H1 (cell line): ENCODE measurements at regions not wholly inside any gene's neighbourhood (a gene's known extent, or its start where the extent isn't known, plus 50 kb on each side); places are given as distances from the start of the nearest gene placed in this dataset.

Experiments
- CTCF ChIA-PET: fragments of 300-600 bp; sonication (Branson Sonifier 250); formaldehyde crosslinking; loops from one replicate; lab custom pipeline; 2021; ENCODE audit not compliant: partially characterized antibody; lab: Charles Lee
- POLR2A ChIA-PET: fragments of 300-600 bp; sonication (Branson Sonifier 250); formaldehyde crosslinking; loops from one replicate; lab custom pipeline; 2021; ENCODE audit warnings: inconsistent platforms; ENCODE audit not compliant: partially characterized antibody; lab: Charles Lee
- DNase-seq, 2 experiments: peaks; one replicate each; pipeline versions ENCODE4 v3.0.0 to v3.0.0-alpha.2; 2010 to 2022; ENCODE audit warnings: low spot score in 2 of 2, low read depth in 1 of 2, mixed read lengths in 1 of 2
- FAIRE-seq: peaks from 2 replicates; lab custom pipeline; 2011; peaks lifted over from hg19 to GRCh38; lab: Jason Lieb, UNC
- H2AFZ ChIP-seq: 2 replicates; pipeline ENCODE4 v1.8.1; 2012; ENCODE audit warnings: low read length, inconsistent platforms
- H2AK5ac ChIP-seq: 2 replicates; pipeline ENCODE4 v1.6.1; 2013; ENCODE audit warnings: low read depth, low read length
- H2BK120ac ChIP-seq: replicated peaks from 2 replicates; pipeline ENCODE3; 2013; ENCODE audit warnings: low read depth, low read length, inconsistent platforms
- H2BK12ac ChIP-seq: 2 replicates; pipeline ENCODE4 v1.6.1; 2013; ENCODE audit warnings: low read depth, low read length
- H2BK15ac ChIP-seq: 2 replicates; pipeline ENCODE4 v1.6.1; 2013; ENCODE audit warnings: low read length
- H2BK20ac ChIP-seq: 2 replicates; pipeline ENCODE4 v1.6.1; 2013; ENCODE audit warnings: low read length
- H2BK5ac ChIP-seq: 2 replicates; pipeline ENCODE4 v1.6.1; 2013; ENCODE audit warnings: low read depth, low read length
- H3K14ac ChIP-seq: 2 replicates; pipeline ENCODE4 v1.6.1; 2013; ENCODE audit warnings: inconsistent platforms; ENCODE audit not compliant: insufficient read length
- H3K18ac ChIP-seq: 2 replicates; pipeline ENCODE4 v1.6.1; 2013; ENCODE audit warnings: low read length; ENCODE audit errors: extremely low read depth
- H3K23ac ChIP-seq: 2 replicates; pipeline ENCODE4 v1.6.1; 2013; ENCODE audit warnings: inconsistent platforms; ENCODE audit not compliant: insufficient read length
- H3K23me2 ChIP-seq: 2 replicates; pipeline ENCODE4 v1.6.1; 2013; ENCODE audit warnings: low read depth, low read length
- H3K27ac ChIP-seq: 2 replicates; pipeline ENCODE4 v1.6.1; 2011; ENCODE audit warnings: low read depth, low read length, inconsistent platforms
- H3K27me3 ChIP-seq, 4 experiments: replicated peaks in 1 of 4; 1 replicate in 1 of 4; 2 replicates in 3 of 4; pipeline versions ENCODE4 v1.6.1 to v1.8.1; 2011 to 2013; ENCODE audit warnings: low read length in 3 of 4, mild to moderate bottlenecking in 3 of 4, inconsistent platforms in 2 of 4, mixed read lengths in 2 of 4, moderate library complexity in 1 of 4; ENCODE audit not compliant: control insufficient read depth in 3 of 4, insufficient read depth in 3 of 4; ENCODE audit errors: extremely low read depth in 1 of 4
- H3K36me3 ChIP-seq, 4 experiments: 2 replicates each; pipeline versions ENCODE4 v1.6.1 to v1.8.1; 2011 to 2013; ENCODE audit warnings: mild to moderate bottlenecking in 4 of 4, low read length in 3 of 4, moderate library complexity in 2 of 4, control low read depth in 1 of 4, inconsistent platforms in 1 of 4; ENCODE audit not compliant: insufficient read depth in 4 of 4, control insufficient read depth in 2 of 4
- H3K4ac ChIP-seq: replicated peaks from 2 replicates; pipeline ENCODE3; 2013; ENCODE audit warnings: low read length, low read depth, mixed read lengths, inconsistent platforms; ENCODE audit not compliant: insufficient read length
- H3K4me1 ChIP-seq, 4 experiments: replicated peaks in 1 of 4; 1 replicate in 1 of 4; 2 replicates in 3 of 4; pipeline versions ENCODE4 v1.6.1 to v1.8.1; 2011 to 2013; ENCODE audit warnings: low read length in 3 of 4, inconsistent platforms in 2 of 4, mixed read lengths in 1 of 4; ENCODE audit not compliant: insufficient read depth in 4 of 4, control insufficient read depth in 3 of 4
- H3K4me2 ChIP-seq, 2 experiments: 2 replicates each; pipeline versions ENCODE4 v1.6.1 to v1.8.1; 2011 to 2013; ENCODE audit warnings: low read depth in 2 of 2, low read length in 2 of 2, control low read depth in 1 of 2, inconsistent platforms in 1 of 2, mild to moderate bottlenecking in 1 of 2; ENCODE audit not compliant: insufficient read depth in 1 of 2
- H3K4me3 ChIP-seq, 4 experiments: fragments of 200-600, 300-600 bp in 1 of 4; sonication (generic), shearing (Covaris generic), sonication (Bioruptor Twin) in 1 of 4; 2 replicates each; pipeline versions ENCODE4 v1.5.1 to v1.8.1; 2011 to 2016; ENCODE audit warnings: low read length in 4 of 4, low read depth in 3 of 4, control low read depth in 2 of 4, inconsistent platforms in 2 of 4, mild to moderate bottlenecking in 2 of 4, mixed read lengths in 1 of 4, moderate library complexity in 1 of 4; ENCODE audit not compliant: insufficient read depth in 2 of 4; ENCODE audit errors: extremely low read depth in 1 of 4
- H3K56ac ChIP-seq: replicated peaks from 2 replicates; pipeline ENCODE3; 2013; ENCODE audit warnings: low read depth, mild to moderate bottlenecking, mixed read lengths, low read length, inconsistent platforms; ENCODE audit not compliant: insufficient read length
- H3K79me1 ChIP-seq: 2 replicates; pipeline ENCODE4 v1.6.1; 2013; ENCODE audit warnings: low read depth, low read length, control low read depth
- H3K79me2 ChIP-seq, 2 experiments: 2 replicates each; pipeline versions ENCODE4 v1.6.1 to v1.8.1; 2012 to 2013; ENCODE audit warnings: low read length in 2 of 2, mild to moderate bottlenecking in 2 of 2, inconsistent platforms in 1 of 2; ENCODE audit not compliant: insufficient read depth in 2 of 2, control insufficient read depth in 1 of 2
- H3K9ac ChIP-seq, 4 experiments: replicated peaks in 1 of 4; 1 replicate in 1 of 4; 2 replicates in 3 of 4; pipeline versions ENCODE4 v1.6.1 to v1.8.1; 2011 to 2013; ENCODE audit warnings: low read depth in 3 of 4, low read length in 3 of 4, control low read depth in 2 of 4, mild to moderate bottlenecking in 2 of 4, moderate library complexity in 2 of 4, inconsistent platforms in 1 of 4; ENCODE audit errors: extremely low read depth in 1 of 4
- H3K9me3 ChIP-seq, 2 experiments: 2 replicates each; pipeline versions ENCODE4 v1.6.1 to v1.8.1; 2012 to 2013; ENCODE audit warnings: mild to moderate bottlenecking in 2 of 2, moderate library complexity in 2 of 2, control low read depth in 1 of 2, inconsistent platforms in 1 of 2, low read depth in 1 of 2, low read length in 1 of 2, mixed read lengths in 1 of 2; ENCODE audit not compliant: insufficient read depth in 2 of 2
- H4K20me1 ChIP-seq, 2 experiments: replicated peaks in 1 of 2; 2 replicates each; pipeline versions ENCODE3 to v1.8.1; 2011 to 2013; ENCODE audit warnings: inconsistent platforms in 2 of 2, low read length in 2 of 2, mild to moderate bottlenecking in 1 of 2; ENCODE audit not compliant: insufficient read depth in 2 of 2, control insufficient read depth in 1 of 2
- H4K5ac ChIP-seq: 2 replicates; pipeline ENCODE4 v1.6.1; 2013; ENCODE audit warnings: low read length, low read depth, mixed read lengths, inconsistent platforms; ENCODE audit not compliant: insufficient read length
- H4K8ac ChIP-seq: 2 replicates; pipeline ENCODE4 v1.8.0; 2013; ENCODE audit warnings: mild to moderate bottlenecking, moderate library complexity, low read length, inconsistent platforms; ENCODE audit not compliant: insufficient read depth; ENCODE audit errors: extremely low read depth
- H4K91ac ChIP-seq: replicated peaks from 2 replicates; pipeline ENCODE3; 2013; ENCODE audit warnings: low read length, mixed read lengths, inconsistent platforms; ENCODE audit not compliant: insufficient read length
- BCL11A ChIP-seq, 2 experiments: IDR thresholded peaks; one replicate each; pipeline ENCODE4 v1.6.1; 2011; ENCODE audit warnings: low read depth in 2 of 2, low read length in 2 of 2, mild to moderate bottlenecking in 2 of 2
- EGR1 ChIP-seq: IDR thresholded peaks from 2 replicates; pipeline ENCODE4 v1.6.1; 2011; ENCODE audit warnings: low read depth, low read length, borderline replicate concordance
- EZH2 ChIP-seq: fragments of 200-600 bp; sonication (generic); IDR thresholded peaks from 2 replicates; pipeline ENCODE4 v1.7.1; 2012; ENCODE audit warnings: low read depth, mild to moderate bottlenecking, moderate library complexity, low read length, inconsistent platforms; ENCODE audit not compliant: severe bottlenecking
- KDM1A ChIP-seq: fragments of 200-600, 300-600 bp; sonication (generic); IDR thresholded peaks from 2 replicates; pipeline ENCODE4 v1.7.1; 2016; ENCODE audit warnings: mild to moderate bottlenecking, low read length, borderline replicate concordance
- KDM4A ChIP-seq: IDR thresholded peaks from one replicate; pipeline ENCODE4 v1.7.1; 2012; ENCODE audit warnings: low read depth, mild to moderate bottlenecking, moderate library complexity, low read length, inconsistent platforms; ENCODE audit not compliant: severe bottlenecking
- SP4 ChIP-seq: IDR thresholded peaks from 2 replicates; pipeline ENCODE4 v1.6.1; 2012; ENCODE audit warnings: low read length, inconsistent platforms
- WGBS, 2 experiments: shearing (Covaris generic) in 1 of 2; methylation state at CpG; one replicate each; pipeline versions ENCODE4 v1.1.6 to v1.1.7; 2013 to 2015; ENCODE audit warnings: low lambda C conversion rate in 2 of 2, mixed read lengths in 2 of 2, inconsistent platforms in 1 of 2, low coverage in 1 of 2, missing lambda C conversion rate in 1 of 2; ENCODE audit not compliant: insufficient replicate concordance in 2 of 2, insufficient coverage in 1 of 2, insufficient read length in 1 of 2; ENCODE audit errors: extremely low coverage in 1 of 2, missing lambda C conversion rate in 1 of 2; 5-methylcytosine and 5-hydroxymethylcytosine counted together
- TF ChIP-seq, protein P1 (sequence below): IDR thresholded peaks from 2 replicates; pipeline ENCODE4 v1.6.1; 2012; ENCODE audit warnings: low read length, inconsistent platforms

- no peak overlapping the region for H2BK120ac ChIP-seq
- H3K4me1 ChIP-seq: peaks cover 0 to 5% (median under 1%) of the 10 kb centered on the region in 4 experiments; a peak in 1 of 7 replicates
- peaks cover 0 to 2% of the 10 kb centered on the region in 2 experiments for H4K20me1 ChIP-seq
- no peak overlapping the region for H3K56ac ChIP-seq
- no peak overlapping the region for H2BK5ac ChIP-seq
- H2BK15ac ChIP-seq: no peak overlapping the region
- no peaks in the 10 kb centered on the region for H3K27me3 ChIP-seq
- TF ChIP-seq EGR1 (no peak), KDM4A (no peak), EZH2 (no peak), BCL11A (IDR thresholded peaks at IDR 0.05; ENCODE audit: low read depth in 2 of 2, low read length in 2 of 2) (no peak), SP4 (no peak), KDM1A (no peak)
- TF ChIP-seq, protein P1, sequence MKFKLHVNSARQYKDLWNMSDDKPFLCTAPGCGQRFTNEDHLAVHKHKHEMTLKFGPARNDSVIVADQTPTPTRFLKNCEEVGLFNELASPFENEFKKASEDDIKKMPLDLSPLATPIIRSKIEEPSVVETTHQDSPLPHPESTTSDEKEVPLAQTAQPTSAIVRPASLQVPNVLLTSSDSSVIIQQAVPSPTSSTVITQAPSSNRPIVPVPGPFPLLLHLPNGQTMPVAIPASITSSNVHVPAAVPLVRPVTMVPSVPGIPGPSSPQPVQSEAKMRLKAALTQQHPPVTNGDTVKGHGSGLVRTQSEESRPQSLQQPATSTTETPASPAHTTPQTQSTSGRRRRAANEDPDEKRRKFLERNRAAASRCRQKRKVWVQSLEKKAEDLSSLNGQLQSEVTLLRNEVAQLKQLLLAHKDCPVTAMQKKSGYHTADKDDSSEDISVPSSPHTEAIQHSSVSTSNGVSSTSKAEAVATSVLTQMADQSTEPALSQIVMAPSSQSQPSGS: no peak
- H3K18ac ChIP-seq: no peak overlapping the region
- no peak overlapping the region for H3K14ac ChIP-seq
- H3K9ac ChIP-seq: no peak overlapping the region
- no peak for FAIRE-seq
- no peak for DNase-seq
- H3K4ac ChIP-seq: no peak overlapping the region
- no peak overlapping the region for H2AK5ac ChIP-seq
- H2BK12ac ChIP-seq: no peak overlapping the region
- WGBS, 2 experiments: 85% methylated on average over 5 of the region's 6 CpGs; no CpG with 5 or more reads in 1 of the 2 experiments
- H3K36me3 ChIP-seq: no peaks in the 10 kb centered on the region
- no peak overlapping the region for H3K4me2 ChIP-seq
- no peak overlapping the region for H2BK20ac ChIP-seq
- H2AFZ ChIP-seq: no peak overlapping the region
- no peaks in the 10 kb centered on the region for H3K79me2 ChIP-seq
- no peaks in the 10 kb centered on the region for H3K9me3 ChIP-seq
- no peaks in the 10 kb centered on the region for H3K79me1 ChIP-seq
- H3K4me3 ChIP-seq: no peak overlapping the region
- H3K23ac ChIP-seq: no peak overlapping the region
- H4K5ac ChIP-seq: no peak overlapping the region
- ChIA-PET POLR2A (no interaction called here), CTCF (interaction anchor here (1.0 to 1.1 kb wide), 3 partner anchors 14 to 48 kb away, joined by 3 read pairs; no protein-coding TSS in a partner anchor)
- no peaks in the 10 kb centered on the region for H3K23me2 ChIP-seq
- H4K91ac ChIP-seq: no peak overlapping the region
- no peak overlapping the region for H4K8ac ChIP-seq
- H3K27ac ChIP-seq: no peak overlapping the region
These were observed 124.0 kb upstream of the GATA6 start for GRCh38 chr18:22045221-22045918.
